Stromal cell of bone marrow (primary cell): ENCODE measurements at regions not wholly inside any gene's neighbourhood (a gene's known extent, or its start where the extent isn't known, plus 50 kb on each side); places are given as distances from the start of the nearest gene placed in this dataset.
"Not testable (repeated sequence)": the region's sequence is repeated elsewhere in the genome, so short reads cannot be mapped to it uniquely, and the experiment has no call there.

Experiments used
- DNase-seq: peaks from one replicate; pipeline ENCODE4 v3.0.0-alpha.2; 2012; ENCODE audit warnings: low read depth

GRCh38 chr3:124636863-124637296, 93.4 kb upstream of the UMPS start:
- no peak for DNase-seq

GRCh38 chr3:124639406-124640237, 90.6 kb upstream of the UMPS start:
- DNase-seq = no peak

- DNase-seq = no peak
Measured at GRCh38 chr3:124640635-124641306, 89.5 kb upstream of the UMPS start.

GRCh38 chr3:124643453-124643852, 86.8 kb upstream of the UMPS start:
- DNase-seq = no peak

- DNase-seq = not testable (repeated sequence)
Measured at GRCh38 chr3:124646186-124646585, 84.1 kb upstream of the UMPS start.

- DNase-seq = no peak
Measured at GRCh38 chr3:124648551-124648950, 81.7 kb upstream of the UMPS start.

GRCh38 chr3:124650798-124651197, 79.5 kb upstream of the UMPS start:
- DNase-seq = no peak

GRCh38 chr3:124651416-124651815, 78.8 kb upstream of the UMPS start:
- not testable (repeated sequence) for DNase-seq

- no peak for DNase-seq
Measured at GRCh38 chr3:124652009-124652408, 78.2 kb upstream of the UMPS start.

- no peak for DNase-seq
Measured at GRCh38 chr3:124653071-124653796, 77.0 kb upstream of the UMPS start.

GRCh38 chr3:124653797-124654469, 76.3 kb upstream of the UMPS start:
- DNase-seq = no peak

GRCh38 chr3:124654470-124654845, 75.8 kb upstream of the UMPS start:
- no peak for DNase-seq

- DNase-seq = no peak
Measured at GRCh38 chr3:124656531-124656930, 73.7 kb upstream of the UMPS start.

GRCh38 chr3:124657138-124657537, 73.1 kb upstream of the UMPS start:
- DNase-seq = no peak

- no peak for DNase-seq
Measured at GRCh38 chr3:124658270-124658669, 72.0 kb upstream of the UMPS start.

- no peak for DNase-seq
Measured at GRCh38 chr3:124659175-124659574, 71.1 kb upstream of the UMPS start.

GRCh38 chr3:124660599-124660998, 69.7 kb upstream of the UMPS start:
- DNase-seq = peak; percentile 52

GRCh38 chr3:124663690-124664089, 66.6 kb upstream of the UMPS start:
- no peak for DNase-seq

GRCh38 chr3:124664804-124665203, 65.4 kb upstream of the UMPS start:
- no peak for DNase-seq

GRCh38 chr3:124666067-124666466, 64.2 kb upstream of the UMPS start:
- DNase-seq = no peak

- DNase-seq = peak; percentile 90
Measured at GRCh38 chr3:124669470-124669869, 60.8 kb upstream of the UMPS start.

GRCh38 chr3:124671106-124671505, 59.1 kb upstream of the UMPS start:
- no peak for DNase-seq
